OCI-LY1 (cell line): ENCODE measurements at regions not wholly inside any gene's neighbourhood (a gene's known extent, or its start where the extent isn't known, plus 50 kb on each side); places are given as distances from the start of the nearest gene placed in this dataset.
"Not testable (repeated sequence)": the region's sequence is repeated elsewhere in the genome, so short reads cannot be mapped to it uniquely, and the experiment has no call there.

Experiments used
- H2AFZ ChIP-seq: fragments of 200-600 bp; sonication (generic), shearing (Covaris generic); 2 replicates; pipeline ENCODE4 v1.6.0; 2014; ENCODE audit warnings: antibody characterized with exemption, mild to moderate bottlenecking, low read length
- H3F3A ChIP-seq: fragments of 200-600 bp; sonication (generic), shearing (Covaris generic); 2 replicates; pipeline ENCODE4 v1.6.0; 2014; ENCODE audit warnings: mild to moderate bottlenecking, antibody characterized with exemption, low read length, moderate library complexity; ENCODE audit not compliant: insufficient read depth
- H3K27ac ChIP-seq: fragments of 200-600 bp; sonication (generic); 2 replicates; pipeline ENCODE4 v1.5.1; 2014; ENCODE audit warnings: low read length, mixed run types, mild to moderate bottlenecking, low read depth; ENCODE audit not compliant: poor library complexity, severe bottlenecking
- H3K27me3 ChIP-seq: fragments of 200-600 bp; sonication (generic); 2 replicates; pipeline ENCODE4 v1.6.0; 2014; ENCODE audit warnings: antibody characterized with exemption, mild to moderate bottlenecking, low read length, moderate library complexity; ENCODE audit not compliant: insufficient read depth
- H3K36me3 ChIP-seq: fragments of 200-600 bp; sonication (generic); 2 replicates; pipeline ENCODE4 v1.6.1; 2014; ENCODE audit warnings: mild to moderate bottlenecking, antibody characterized with exemption, low read length, moderate library complexity, mixed read lengths; ENCODE audit not compliant: insufficient read depth
- H3K4me1 ChIP-seq: fragments of 200-600 bp; sonication (generic); 2 replicates; pipeline ENCODE4 v1.5.1; 2014; ENCODE audit warnings: mild to moderate bottlenecking, low read length, moderate library complexity; ENCODE audit not compliant: insufficient read depth, severe bottlenecking
- H3K4me2 ChIP-seq: fragments of 200-600 bp; sonication (generic), shearing (Covaris generic); 2 replicates; pipeline ENCODE4 v1.6.1; 2014; ENCODE audit warnings: low read length
- H3K4me3 ChIP-seq: fragments of 200-600 bp; sonication (generic); 2 replicates; pipeline ENCODE4 v1.5.1; 2014; ENCODE audit warnings: low read length, low read depth, mild to moderate bottlenecking, mixed read lengths; ENCODE audit not compliant: poor library complexity, severe bottlenecking
- H3K79me2 ChIP-seq: fragments of 200-600 bp; shearing (Covaris generic); 2 replicates; pipeline ENCODE4 v1.6.1; 2016; ENCODE audit warnings: mixed run types, low read length, mixed read lengths; ENCODE audit not compliant: insufficient read depth
- H3K9ac ChIP-seq: fragments of 200-600 bp; sonication (generic), shearing (Covaris generic); 2 replicates; pipeline ENCODE4 v1.6.1; 2014; ENCODE audit warnings: mild to moderate bottlenecking, low read length, mixed read lengths
- H3K9me2 ChIP-seq: fragments of 200-600 bp; sonication (generic), shearing (Covaris generic); 2 replicates; pipeline ENCODE4 v1.6.1; 2014; ENCODE audit warnings: low read depth, mild to moderate bottlenecking, low read length, mixed read lengths
- H3K9me3 ChIP-seq: fragments of 200-600 bp; shearing (Covaris generic); 2 replicates; pipeline ENCODE4 v1.6.1; 2014; ENCODE audit warnings: low read length, mixed read lengths
- H4K20me1 ChIP-seq: fragments of 200-600 bp; sonication (generic), shearing (Covaris generic); 2 replicates; pipeline ENCODE4 v1.6.0; 2016; ENCODE audit warnings: mild to moderate bottlenecking, low read length; ENCODE audit not compliant: insufficient read depth
- EZH2 ChIP-seq: fragments of 200-600 bp; sonication (generic), shearing (Covaris generic); IDR thresholded peaks from 2 replicates; pipeline ENCODE4 v1.8.0; 2017; ENCODE audit warnings: borderline replicate concordance, mixed run types, mild to moderate bottlenecking, antibody characterized with exemption, low read length, moderate library complexity, mixed read lengths
- TF ChIP-seq, protein P1 (sequence below): fragments of 200-600 bp; sonication (generic), shearing (Covaris generic); IDR thresholded peaks from 2 replicates; pipeline ENCODE4 v1.5.1; 2017; ENCODE audit warnings: mild to moderate bottlenecking, antibody characterized with exemption, low read length, moderate library complexity, mixed read lengths

DNA sequence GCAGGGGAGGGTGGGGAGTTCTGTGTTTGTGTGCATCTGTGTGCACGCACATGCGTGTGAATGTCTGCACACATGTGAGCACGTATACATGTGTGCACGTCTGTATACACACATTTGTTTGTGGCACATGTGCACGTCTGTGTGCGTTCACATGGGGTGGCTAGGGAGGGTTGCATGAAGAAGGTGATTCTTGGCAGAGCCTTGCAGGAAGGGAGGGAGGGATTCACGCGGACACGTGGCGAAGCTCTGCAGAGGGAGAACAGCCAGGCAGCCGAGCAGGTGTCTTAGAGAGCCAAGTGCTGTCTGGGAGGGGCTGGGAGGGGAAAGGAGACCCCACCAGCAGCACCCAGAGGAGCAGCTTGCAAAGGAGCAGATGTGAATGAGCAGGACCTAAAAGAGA is 372.1 kb downstream of the BRD1 start:
- H3K9me2 ChIP-seq = no peaks in the 10 kb centered on the region
- H3K4me3 ChIP-seq = no peak overlapping the region
- H3K27me3 ChIP-seq = no peaks in the 10 kb centered on the region; the same call in 1 of the 2 replicates
- H3K27ac ChIP-seq = no peak overlapping the region
- H3F3A ChIP-seq = no peaks in the 10 kb centered on the region
- H3K79me2 ChIP-seq = no peaks in the 10 kb centered on the region
- no peaks in the 10 kb centered on the region for H4K20me1 ChIP-seq
- TF ChIP-seq EZH2 = no peak
- TF ChIP-seq, protein P1, sequence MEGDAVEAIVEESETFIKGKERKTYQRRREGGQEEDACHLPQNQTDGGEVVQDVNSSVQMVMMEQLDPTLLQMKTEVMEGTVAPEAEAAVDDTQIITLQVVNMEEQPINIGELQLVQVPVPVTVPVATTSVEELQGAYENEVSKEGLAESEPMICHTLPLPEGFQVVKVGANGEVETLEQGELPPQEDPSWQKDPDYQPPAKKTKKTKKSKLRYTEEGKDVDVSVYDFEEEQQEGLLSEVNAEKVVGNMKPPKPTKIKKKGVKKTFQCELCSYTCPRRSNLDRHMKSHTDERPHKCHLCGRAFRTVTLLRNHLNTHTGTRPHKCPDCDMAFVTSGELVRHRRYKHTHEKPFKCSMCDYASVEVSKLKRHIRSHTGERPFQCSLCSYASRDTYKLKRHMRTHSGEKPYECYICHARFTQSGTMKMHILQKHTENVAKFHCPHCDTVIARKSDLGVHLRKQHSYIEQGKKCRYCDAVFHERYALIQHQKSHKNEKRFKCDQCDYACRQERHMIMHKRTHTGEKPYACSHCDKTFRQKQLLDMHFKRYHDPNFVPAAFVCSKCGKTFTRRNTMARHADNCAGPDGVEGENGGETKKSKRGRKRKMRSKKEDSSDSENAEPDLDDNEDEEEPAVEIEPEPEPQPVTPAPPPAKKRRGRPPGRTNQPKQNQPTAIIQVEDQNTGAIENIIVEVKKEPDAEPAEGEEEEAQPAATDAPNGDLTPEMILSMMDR = no peak
- H3K9ac ChIP-seq = no peak overlapping the region
- H2AFZ ChIP-seq = no peak overlapping the region
- no peaks in the 10 kb centered on the region for H3K9me3 ChIP-seq
- no peaks in the 10 kb centered on the region for H3K36me3 ChIP-seq
- no peak overlapping the region for H3K4me2 ChIP-seq
- no peaks in the 10 kb centered on the region for H3K4me1 ChIP-seq

DNA sequence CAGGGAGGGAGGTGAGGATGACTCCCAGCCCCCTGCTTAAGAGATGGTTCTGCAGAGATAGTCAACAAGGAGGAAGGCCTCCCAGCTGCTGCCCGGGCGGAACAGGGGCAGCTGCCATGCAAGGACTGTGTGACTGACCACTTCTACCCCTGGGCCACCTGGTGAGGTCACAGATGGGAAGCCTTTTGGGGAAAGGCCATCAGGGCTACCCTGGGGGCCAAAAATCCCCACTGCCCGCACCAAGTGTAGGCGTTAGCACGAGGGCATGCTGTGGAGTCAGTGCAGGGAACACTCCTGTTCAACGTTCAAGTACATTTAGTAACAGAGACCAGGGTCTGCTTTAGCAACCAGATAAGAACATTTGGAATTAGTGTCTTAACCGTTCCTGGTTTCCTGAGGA is 372.9 kb downstream of the BRD1 start:
- Histone ChIP-seq H3K9me2 (no peaks in the 10 kb centered on the region), H3K4me1 (no peaks in the 10 kb centered on the region), H2AFZ (no peak overlapping the region), H3K27ac (no peak overlapping the region), H3K4me3 (no peak overlapping the region), H3K79me2 (no peaks in the 10 kb centered on the region), H4K20me1 (no peaks in the 10 kb centered on the region), H3K4me2 (no peak overlapping the region), H3K27me3 (no peaks in the 10 kb centered on the region; the same call in 1 of the 2 replicates), H3K9ac (no peak overlapping the region), H3K36me3 (no peaks in the 10 kb centered on the region), H3K9me3 (no peaks in the 10 kb centered on the region), H3F3A (no peaks in the 10 kb centered on the region)
- TF ChIP-seq EZH2 = no peak
- TF ChIP-seq, protein P1 = no peak

DNA sequence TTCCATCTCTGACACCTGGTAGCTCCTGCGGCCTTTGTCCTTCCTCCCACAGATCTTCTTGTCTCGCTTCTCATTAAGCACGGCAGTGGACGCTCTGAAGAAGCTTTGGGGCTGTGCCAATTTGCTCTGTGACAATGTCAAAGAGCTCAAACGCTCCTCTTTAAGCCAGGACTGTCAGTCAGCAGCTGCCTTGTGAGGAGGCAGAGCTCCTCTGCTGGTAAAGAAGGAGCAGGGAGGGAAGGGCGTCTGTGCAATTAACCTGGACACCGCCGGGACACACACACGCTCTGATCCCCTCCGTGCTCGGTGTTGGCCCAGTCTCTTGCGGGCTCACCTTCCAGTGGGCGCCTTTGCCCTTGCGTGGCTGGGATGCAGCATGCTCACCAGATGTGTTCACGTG is 373.9 kb downstream of the BRD1 start:
- no peak overlapping the region for H2AFZ ChIP-seq
- H3K27ac ChIP-seq = no peak overlapping the region
- H3K4me2 ChIP-seq = no peak overlapping the region
- no peaks in the 10 kb centered on the region for H3F3A ChIP-seq
- H3K79me2 ChIP-seq = no peaks in the 10 kb centered on the region
- H4K20me1 ChIP-seq = no peaks in the 10 kb centered on the region
- H3K9me2 ChIP-seq = no peaks in the 10 kb centered on the region
- H3K9me3 ChIP-seq = no peaks in the 10 kb centered on the region
- no peaks in the 10 kb centered on the region for H3K4me1 ChIP-seq
- no peak overlapping the region for H3K4me3 ChIP-seq
- H3K27me3 ChIP-seq = no peaks in the 10 kb centered on the region; the same call in 1 of the 2 replicates
- TF ChIP-seq EZH2 = no peak
- TF ChIP-seq, protein P1 = no peak
- no peaks in the 10 kb centered on the region for H3K36me3 ChIP-seq
- no peak overlapping the region for H3K9ac ChIP-seq

DNA sequence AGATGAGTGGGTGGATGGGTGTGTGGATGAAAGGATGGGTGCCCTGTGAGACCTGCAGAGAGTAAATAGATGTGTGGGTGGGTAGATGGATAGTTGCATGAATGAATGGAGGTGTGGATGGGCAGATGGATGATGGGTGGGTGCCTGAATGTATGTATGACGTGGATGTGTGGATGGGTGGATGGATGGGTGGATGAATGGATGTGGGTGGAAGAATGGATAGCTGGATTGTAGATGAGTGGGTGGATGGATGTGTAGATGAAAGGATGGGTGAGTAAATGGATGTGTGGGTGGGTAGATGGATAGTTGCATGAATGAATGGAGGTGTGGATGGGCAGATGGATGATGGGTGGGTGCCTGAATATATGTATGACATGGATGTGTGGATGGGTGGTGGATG is 374.7 kb downstream of the BRD1 start:
- not testable (repeated sequence) for H3K36me3 ChIP-seq, H3K4me1 ChIP-seq, H3K27ac ChIP-seq, H2AFZ ChIP-seq, H3K4me2 ChIP-seq, H3K9me3 ChIP-seq, H3K9ac ChIP-seq, H3K27me3 ChIP-seq, H3K4me3 ChIP-seq, H4K20me1 ChIP-seq, H3F3A ChIP-seq, H3K79me2 ChIP-seq, H3K9me2 ChIP-seq
